Spleen (tissue), 7 donors: ENCODE measurements at regions not wholly inside any gene's neighbourhood (a gene's known extent, or its start where the extent isn't known, plus 50 kb on each side); places are given as distances from the start of the nearest gene placed in this dataset.

Experiments
- POLR2A ChIP-seq, 3 donors: fragments of 450-650 bp; IDR thresholded peaks; one replicate each; pipeline ENCODE4 v1.5.1; 2017; ENCODE audit warnings: antibody characterized with exemption in 3 of 3, mild to moderate bottlenecking in 1 of 3
- POLR2AphosphoS5 ChIP-seq, 3 donors: sonication (generic); formaldehyde crosslinking; IDR thresholded peaks; one replicate each; pipeline ENCODE4 v1.5.1; 2017; ENCODE audit warnings: antibody characterized with exemption in 3 of 3
- TF ChIP-seq, protein P1 (sequence below), 11 experiments: fragments of 200-600 bp in 7 of 11; fragments of 450-650 bp in 4 of 11; sonication (generic) in 4 of 11; IDR thresholded peaks in 8 of 11; conservative IDR thresholded peaks in 3 of 11; 1 replicate in 7 of 11; 2 replicates in 4 of 11; pipeline versions ENCODE4 v1.4.0 to v1.8.0; 2016 to 2021; ENCODE audit warnings: antibody characterized with exemption in 11 of 11, inconsistent platforms in 4 of 11, mild to moderate bottlenecking in 1 of 11
- donor health status: DM: no; HTN: no; CAD: no; lungs with moderate emphysema.
- donor health status: DM: no; HTN: no; CAD: no.
- donor health status: DM: no; HTN: no; CAD: no.

GRCh38 chr5:73274121-73274520 lies 101.1 kb downstream of the TMEM174 start:
- TF ChIP-seq POLR2A (IDR thresholded peaks at IDR 0.05) (no peak), POLR2AphosphoS5 (IDR thresholded peaks at IDR 0.05) (no peak)
- TF ChIP-seq, protein P1, sequence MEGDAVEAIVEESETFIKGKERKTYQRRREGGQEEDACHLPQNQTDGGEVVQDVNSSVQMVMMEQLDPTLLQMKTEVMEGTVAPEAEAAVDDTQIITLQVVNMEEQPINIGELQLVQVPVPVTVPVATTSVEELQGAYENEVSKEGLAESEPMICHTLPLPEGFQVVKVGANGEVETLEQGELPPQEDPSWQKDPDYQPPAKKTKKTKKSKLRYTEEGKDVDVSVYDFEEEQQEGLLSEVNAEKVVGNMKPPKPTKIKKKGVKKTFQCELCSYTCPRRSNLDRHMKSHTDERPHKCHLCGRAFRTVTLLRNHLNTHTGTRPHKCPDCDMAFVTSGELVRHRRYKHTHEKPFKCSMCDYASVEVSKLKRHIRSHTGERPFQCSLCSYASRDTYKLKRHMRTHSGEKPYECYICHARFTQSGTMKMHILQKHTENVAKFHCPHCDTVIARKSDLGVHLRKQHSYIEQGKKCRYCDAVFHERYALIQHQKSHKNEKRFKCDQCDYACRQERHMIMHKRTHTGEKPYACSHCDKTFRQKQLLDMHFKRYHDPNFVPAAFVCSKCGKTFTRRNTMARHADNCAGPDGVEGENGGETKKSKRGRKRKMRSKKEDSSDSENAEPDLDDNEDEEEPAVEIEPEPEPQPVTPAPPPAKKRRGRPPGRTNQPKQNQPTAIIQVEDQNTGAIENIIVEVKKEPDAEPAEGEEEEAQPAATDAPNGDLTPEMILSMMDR (IDR thresholded peaks at IDR 0.05 in 8 of 11, conservative IDR thresholded peaks at IDR 0.05 in 3 of 11), result no peak
